Endodermal cell (in vitro differentiated cells): ENCODE measurements at regions not wholly inside any gene's neighbourhood (a gene's known extent, or its start where the extent isn't known, plus 50 kb on each side); places are given as distances from the start of the nearest gene placed in this dataset.
"Not testable (repeated sequence)": the region's sequence is repeated elsewhere in the genome, so short reads cannot be mapped to it uniquely, and the experiment has no call there.

ENCODE experiments used
- DNase-seq: peaks from one replicate; pipeline ENCODE4 v3.0.0-alpha.2; 2017
- H3K27ac ChIP-seq: 2 replicates; pipeline ENCODE4 v1.5.1; 2013; ENCODE audit warnings: mild to moderate bottlenecking, low read depth, low read length, moderate library complexity
- H3K27me3 ChIP-seq: 2 replicates; pipeline ENCODE4 v1.6.1; 2013; ENCODE audit warnings: mild to moderate bottlenecking, low read length, moderate library complexity; ENCODE audit not compliant: insufficient read depth, control insufficient read depth, poor library complexity, severe bottlenecking
- H3K36me3 ChIP-seq: 2 replicates; pipeline ENCODE4 v1.7.0; 2013; ENCODE audit warnings: mild to moderate bottlenecking, low read length, moderate library complexity; ENCODE audit not compliant: control insufficient read depth, insufficient read depth
- H3K4me1 ChIP-seq: one replicate; pipeline ENCODE4 v1.7.0; 2013; ENCODE audit warnings: low read length; ENCODE audit not compliant: control insufficient read depth, insufficient read depth
- H3K4me3 ChIP-seq: 2 replicates; pipeline ENCODE4 v1.5.1; 2013; ENCODE audit warnings: mild to moderate bottlenecking, low read length, moderate library complexity
- H3K9ac ChIP-seq: 2 replicates; pipeline ENCODE4 v1.6.1; 2013; ENCODE audit warnings: mild to moderate bottlenecking, low read length, moderate library complexity; ENCODE audit not compliant: poor library complexity, severe bottlenecking; ENCODE audit errors: extremely low read depth
- H3K9me3 ChIP-seq: 2 replicates; pipeline ENCODE4 v1.6.1; 2013; ENCODE audit warnings: mild to moderate bottlenecking, low read length, moderate library complexity; ENCODE audit not compliant: control insufficient read depth
- H3K27ac Mint-ChIP-seq: 2 replicates; pipeline ENCODE4 v1.8.0; 2020; ENCODE audit warnings: mixed read lengths
- H3K27me3 Mint-ChIP-seq: 2 replicates; pipeline ENCODE4 v1.8.0; 2021; ENCODE audit warnings: mild to moderate bottlenecking, mixed read lengths; ENCODE audit not compliant: insufficient read depth
- H3K36me3 Mint-ChIP-seq: 2 replicates; pipeline ENCODE4 v1.8.0; 2020; ENCODE audit warnings: low read depth, mixed read lengths
- H3K4me1 Mint-ChIP-seq: 2 replicates; pipeline ENCODE4 v1.8.0; 2020; ENCODE audit warnings: mixed read lengths
- H3K4me3 Mint-ChIP-seq: 2 replicates; pipeline ENCODE4 v1.8.0; 2020; ENCODE audit warnings: mild to moderate bottlenecking, moderate library complexity, mixed read lengths
- H3K9me3 Mint-ChIP-seq: 2 replicates; pipeline ENCODE4 v1.8.0; 2020; ENCODE audit warnings: mild to moderate bottlenecking, mixed read lengths
- WGBS, 2 experiments: methylation state at CpG; one replicate each; pipeline versions ENCODE4 v1.1.5 to v1.1.7; 2013; ENCODE audit warnings: missing lambda C conversion rate in 2 of 2, mixed read lengths in 1 of 2; ENCODE audit not compliant: insufficient coverage in 1 of 2, insufficient read length in 1 of 2; 5-methylcytosine and 5-hydroxymethylcytosine counted together
- TF ChIP-seq, protein P1 (sequence below): fragments of 200-600 bp; sonication (generic); conservative IDR thresholded peaks from 2 replicates; pipeline ENCODE4 v1.5.0; 2021; ENCODE audit warnings: antibody characterized with exemption, mild to moderate bottlenecking

DNA sequence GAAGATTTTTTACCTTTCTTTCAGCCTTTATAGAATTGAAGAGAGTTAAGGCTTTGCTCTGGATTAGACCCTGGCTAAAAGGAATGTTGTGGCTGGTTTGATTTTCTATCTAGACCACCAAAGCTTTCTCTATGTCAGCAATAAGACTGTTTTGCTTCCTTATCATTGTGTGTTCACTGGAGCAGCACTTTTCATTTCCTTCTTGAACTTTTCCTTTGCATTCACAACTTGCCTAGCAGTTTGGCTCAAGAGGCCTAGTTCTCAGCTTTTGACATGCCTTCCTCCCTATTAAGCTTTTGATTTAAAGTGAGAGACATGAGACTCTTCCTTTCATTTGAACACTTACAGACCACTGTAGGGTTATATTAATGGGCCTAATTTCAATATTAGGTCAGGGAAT, 64.1 kb upstream of the USP15 start:
- DNase-seq = no peak
- Histone ChIP-seq H3K9ac (no peak overlapping the region), H3K27me3 (peaks cover 31% of the 10 kb centered on the region), H3K4me3 (no peak overlapping the region), H3K9me3 (peaks cover 30% of the 10 kb centered on the region), H3K36me3 (no peaks in the 10 kb centered on the region), H3K27ac (no peak overlapping the region), H3K4me1 (no peaks in the 10 kb centered on the region)
- H3K4me1 Mint-ChIP-seq = peaks cover 4% of the 10 kb centered on the region
- peaks cover 29% of the 10 kb centered on the region for H3K27me3 Mint-ChIP-seq
- H3K27ac Mint-ChIP-seq = no peak overlapping the region
- TF ChIP-seq, protein P1, sequence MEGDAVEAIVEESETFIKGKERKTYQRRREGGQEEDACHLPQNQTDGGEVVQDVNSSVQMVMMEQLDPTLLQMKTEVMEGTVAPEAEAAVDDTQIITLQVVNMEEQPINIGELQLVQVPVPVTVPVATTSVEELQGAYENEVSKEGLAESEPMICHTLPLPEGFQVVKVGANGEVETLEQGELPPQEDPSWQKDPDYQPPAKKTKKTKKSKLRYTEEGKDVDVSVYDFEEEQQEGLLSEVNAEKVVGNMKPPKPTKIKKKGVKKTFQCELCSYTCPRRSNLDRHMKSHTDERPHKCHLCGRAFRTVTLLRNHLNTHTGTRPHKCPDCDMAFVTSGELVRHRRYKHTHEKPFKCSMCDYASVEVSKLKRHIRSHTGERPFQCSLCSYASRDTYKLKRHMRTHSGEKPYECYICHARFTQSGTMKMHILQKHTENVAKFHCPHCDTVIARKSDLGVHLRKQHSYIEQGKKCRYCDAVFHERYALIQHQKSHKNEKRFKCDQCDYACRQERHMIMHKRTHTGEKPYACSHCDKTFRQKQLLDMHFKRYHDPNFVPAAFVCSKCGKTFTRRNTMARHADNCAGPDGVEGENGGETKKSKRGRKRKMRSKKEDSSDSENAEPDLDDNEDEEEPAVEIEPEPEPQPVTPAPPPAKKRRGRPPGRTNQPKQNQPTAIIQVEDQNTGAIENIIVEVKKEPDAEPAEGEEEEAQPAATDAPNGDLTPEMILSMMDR = no peak
- no peaks in the 10 kb centered on the region for H3K36me3 Mint-ChIP-seq
- no peak overlapping the region for H3K4me3 Mint-ChIP-seq
- H3K9me3 Mint-ChIP-seq = peaks cover 42% of the 10 kb centered on the region

DNA sequence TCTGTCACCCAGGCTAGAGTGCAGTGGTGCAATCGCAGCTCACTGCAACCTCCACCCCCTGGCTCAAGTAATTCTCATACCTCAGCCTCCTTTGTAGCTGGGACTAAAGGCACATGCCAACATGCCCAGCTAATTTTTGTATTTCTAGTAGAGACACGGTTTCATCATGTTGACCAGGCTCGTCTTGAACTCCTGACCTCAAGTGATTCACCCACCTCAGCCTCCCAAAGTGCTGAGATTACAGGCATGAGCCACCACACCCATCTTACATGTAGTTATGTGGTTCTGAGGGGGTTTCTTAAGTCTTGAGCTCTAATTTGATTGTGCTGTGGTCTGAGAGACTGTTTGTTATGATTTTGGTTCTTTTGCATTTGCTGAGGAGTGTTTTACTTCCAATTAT, 57.3 kb upstream of the USP15 start:
- H3K36me3 ChIP-seq, H3K4me3 ChIP-seq, H3K4me1 Mint-ChIP-seq, H3K27ac Mint-ChIP-seq, H3K4me1 ChIP-seq, H3K9ac ChIP-seq, H3K4me3 Mint-ChIP-seq, DNase-seq, H3K27ac ChIP-seq, H3K27me3 ChIP-seq, H3K36me3 Mint-ChIP-seq: not testable (repeated sequence)
- H3K9me3 Mint-ChIP-seq = peaks cover 40% of the 10 kb centered on the region
- peaks cover 12% of the 10 kb centered on the region for H3K27me3 Mint-ChIP-seq
- 80 to 91% methylated on average over 1 to 3 of the region's 3 CpGs for WGBS, 2 experiments
- H3K9me3 ChIP-seq = peaks cover 16% of the 10 kb centered on the region

DNA sequence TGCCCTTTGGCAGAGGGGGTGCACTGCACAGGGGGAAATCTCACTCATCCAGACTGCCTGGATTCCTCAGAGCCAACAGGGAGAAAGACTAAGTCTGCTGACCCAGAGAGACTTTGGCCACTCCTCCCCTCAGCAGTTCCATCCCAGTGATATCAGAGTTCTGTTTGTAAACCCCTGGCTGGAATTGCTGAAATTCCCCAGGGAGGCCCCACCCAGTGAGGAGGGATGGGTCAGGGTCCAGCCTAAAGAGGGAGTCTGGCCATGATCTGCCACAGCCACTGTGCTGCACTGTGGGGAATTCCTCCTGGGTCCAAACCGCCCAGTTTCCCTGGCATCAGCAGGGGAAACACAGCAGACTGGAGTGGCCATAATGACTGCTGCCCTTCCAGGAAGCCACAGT, 54.9 kb upstream of the USP15 start:
- H3K27ac Mint-ChIP-seq = no peak overlapping the region
- peaks cover 7% of the 10 kb centered on the region for H3K4me1 ChIP-seq
- no peaks in the 10 kb centered on the region for H3K27me3 ChIP-seq
- no peak overlapping the region for H3K9ac ChIP-seq
- peak; percentile 59 for DNase-seq
- H3K27ac ChIP-seq = no peak overlapping the region
- H3K27me3 Mint-ChIP-seq = peaks cover 12% of the 10 kb centered on the region
- TF ChIP-seq, protein P1 = no peak
- H3K9me3 ChIP-seq = peaks cover 8% of the 10 kb centered on the region
- WGBS, 2 experiments = 92 to 100% methylated on average over 1 of the region's 1 CpG
- H3K9me3 Mint-ChIP-seq = peaks cover 35% of the 10 kb centered on the region
- no peaks in the 10 kb centered on the region for H3K4me1 Mint-ChIP-seq
- no peaks in the 10 kb centered on the region for H3K36me3 ChIP-seq
- peaks cover 1% of the 10 kb centered on the region for H3K36me3 Mint-ChIP-seq
- no peak overlapping the region for H3K4me3 Mint-ChIP-seq
- H3K4me3 ChIP-seq = no peak overlapping the region

DNA sequence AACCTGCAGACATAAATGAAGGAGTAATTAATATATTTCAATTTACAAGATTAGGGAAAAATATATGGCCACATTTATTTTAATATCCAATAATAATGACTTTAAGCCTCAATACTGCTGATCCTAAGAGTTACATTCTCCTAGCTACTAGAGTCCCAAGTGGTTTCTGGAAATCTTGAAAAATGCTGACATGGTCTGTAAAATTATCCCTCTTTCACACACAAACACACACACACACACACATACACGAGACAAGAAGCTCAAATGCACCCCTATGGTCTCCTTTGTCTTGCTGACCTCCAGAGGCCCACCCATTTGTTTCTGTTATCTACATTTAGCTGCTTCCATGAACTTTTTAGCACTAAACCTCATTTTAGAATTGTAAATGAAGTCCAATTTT, 53.0 kb upstream of the USP15 start:
- H3K36me3 ChIP-seq = no peaks in the 10 kb centered on the region
- H3K4me3 ChIP-seq = no peak overlapping the region
- no peak for DNase-seq
- WGBS, 2 experiments = 94 to 100% methylated on average over 1 of the region's 1 CpG
- H3K9me3 Mint-ChIP-seq = peaks cover 26% of the 10 kb centered on the region
- H3K4me1 Mint-ChIP-seq = no peaks in the 10 kb centered on the region
- H3K9ac ChIP-seq = no peak overlapping the region
- TF ChIP-seq, protein P1 = no peak
- H3K27me3 Mint-ChIP-seq = peaks cover 14% of the 10 kb centered on the region
- H3K9me3 ChIP-seq = no peaks in the 10 kb centered on the region
- H3K27ac ChIP-seq = no peak overlapping the region
- H3K4me3 Mint-ChIP-seq = no peak overlapping the region
- H3K36me3 Mint-ChIP-seq = peaks cover 1% of the 10 kb centered on the region
- peaks cover 15% of the 10 kb centered on the region for H3K27me3 ChIP-seq
- H3K27ac Mint-ChIP-seq = no peak overlapping the region
- peaks cover 7% of the 10 kb centered on the region for H3K4me1 ChIP-seq
